H9 (cell line): ENCODE measurements at regions not wholly inside any gene's neighbourhood (a gene's known extent, or its start where the extent isn't known, plus 50 kb on each side); places are given as distances from the start of the nearest gene placed in this dataset.

Source experiments
- DNase-seq: peaks from one replicate; pipeline ENCODE4 v3.0.0-alpha.2; 2017
- H2AFZ ChIP-seq: one replicate; pipeline ENCODE4 v1.6.1; 2013; ENCODE audit warnings: mild to moderate bottlenecking, low read length, control low read depth, moderate library complexity
- H2AK5ac ChIP-seq: 2 replicates; pipeline ENCODE4 v1.6.1; 2013; ENCODE audit warnings: low read length, control low read depth, mixed read lengths; ENCODE audit not compliant: insufficient read length
- H2BK120ac ChIP-seq: one replicate; pipeline ENCODE4 v1.6.1; 2013; ENCODE audit warnings: low read depth, mild to moderate bottlenecking, low read length, control low read depth, inconsistent platforms; ENCODE audit not compliant: poor library complexity, severe bottlenecking
- H2BK12ac ChIP-seq: 2 replicates; pipeline ENCODE4 v1.6.1; 2013; ENCODE audit warnings: low read length, control low read depth, mixed read lengths, low read depth; ENCODE audit not compliant: insufficient read length
- H2BK15ac ChIP-seq: 2 replicates; pipeline ENCODE4 v1.6.1; 2013; ENCODE audit warnings: low read depth, low read length, control low read depth
- H2BK20ac ChIP-seq: one replicate; pipeline ENCODE4 v1.6.1; 2013; ENCODE audit warnings: low read depth, mild to moderate bottlenecking, low read length, control low read depth, inconsistent platforms; ENCODE audit not compliant: poor library complexity, severe bottlenecking
- H2BK5ac ChIP-seq: 2 replicates; pipeline ENCODE4 v1.6.1; 2013; ENCODE audit warnings: low read length, control low read depth, mixed read lengths; ENCODE audit not compliant: insufficient read length
- H3K14ac ChIP-seq: 2 replicates; pipeline ENCODE4 v1.6.1; 2013; ENCODE audit warnings: low read length, control low read depth; ENCODE audit not compliant: insufficient read depth
- H3K18ac ChIP-seq: 2 replicates; pipeline ENCODE4 v1.6.1; 2013; ENCODE audit warnings: low read depth, mild to moderate bottlenecking, mixed read lengths, low read length, control low read depth; ENCODE audit not compliant: insufficient read length
- H3K23ac ChIP-seq: 2 replicates; pipeline ENCODE4 v1.6.1; 2013; ENCODE audit warnings: low read length, control low read depth, mixed read lengths, low read depth; ENCODE audit not compliant: insufficient read length
- H3K23me2 ChIP-seq: 2 replicates; pipeline ENCODE4 v1.6.1; 2013; ENCODE audit warnings: low read depth, mild to moderate bottlenecking, mixed read lengths, low read length, control low read depth; ENCODE audit not compliant: insufficient read length, poor library complexity, severe bottlenecking
- H3K27ac ChIP-seq: 2 replicates; pipeline ENCODE4 v1.5.1; 2013; ENCODE audit warnings: low read length, control low read depth, mixed read lengths, low read depth; ENCODE audit not compliant: insufficient read length
- H3K27me3 ChIP-seq: 2 replicates; pipeline ENCODE4 v1.6.1; 2013; ENCODE audit warnings: low read length, control low read depth, inconsistent platforms; ENCODE audit not compliant: insufficient read depth
- H3K4ac ChIP-seq: 2 replicates; pipeline ENCODE4 v1.6.1; 2013; ENCODE audit warnings: low read depth, mild to moderate bottlenecking, control low read depth, inconsistent platforms, low read length, moderate library complexity
- H3K4me1 ChIP-seq: 2 replicates; pipeline ENCODE4 v1.6.1; 2013; ENCODE audit warnings: low read length, control low read depth, inconsistent platforms; ENCODE audit not compliant: insufficient read depth
- H3K4me2 ChIP-seq: 2 replicates; pipeline ENCODE4 v1.6.1; 2013; ENCODE audit warnings: low read length, control low read depth, mixed read lengths; ENCODE audit not compliant: insufficient read length, insufficient read depth
- H3K56ac ChIP-seq: 2 replicates; pipeline ENCODE4 v1.6.1; 2013; ENCODE audit warnings: low read depth, mild to moderate bottlenecking, mixed read lengths, low read length, control low read depth; ENCODE audit not compliant: insufficient read length
- H3K79me1 ChIP-seq: 2 replicates; pipeline ENCODE4 v1.6.1; 2013; ENCODE audit warnings: low read depth, mild to moderate bottlenecking, moderate library complexity, low read length, control low read depth, inconsistent platforms; ENCODE audit not compliant: insufficient read depth, poor library complexity, severe bottlenecking
- H3K79me2 ChIP-seq: 2 replicates; pipeline ENCODE4 v1.6.1; 2013; ENCODE audit warnings: low read length, control low read depth, inconsistent platforms; ENCODE audit not compliant: insufficient read depth
- H3K9ac ChIP-seq: 2 replicates; pipeline ENCODE4 v1.6.1; 2013; ENCODE audit warnings: low read length, control low read depth, mixed read lengths; ENCODE audit not compliant: insufficient read length; ENCODE audit errors: extremely low read depth
- H3K9me3 ChIP-seq: one replicate; pipeline ENCODE4 v1.6.1; 2013; ENCODE audit warnings: low read depth, low read length, inconsistent platforms; ENCODE audit not compliant: control insufficient read depth
- H3T11ph ChIP-seq: one replicate; pipeline ENCODE4 v1.6.1; 2013; ENCODE audit warnings: mild to moderate bottlenecking, low read length, control low read depth, inconsistent platforms
- H4K20me1 ChIP-seq: one replicate; pipeline ENCODE4 v1.6.1; 2013; ENCODE audit not compliant: control insufficient read depth, insufficient read length, insufficient read depth
- H4K5ac ChIP-seq: 2 replicates; pipeline ENCODE4 v1.6.1; 2013; ENCODE audit warnings: low read depth, mild to moderate bottlenecking, mixed read lengths, low read length, control low read depth; ENCODE audit not compliant: insufficient read length
- H4K8ac ChIP-seq: replicated peaks from 2 replicates; pipeline ENCODE4 v1.6.1; 2013; ENCODE audit warnings: low read length, control low read depth, mixed read lengths, low read depth; ENCODE audit not compliant: insufficient read length
- H4K91ac ChIP-seq: 2 replicates; pipeline ENCODE4 v1.6.1; 2013; ENCODE audit warnings: low read depth, mild to moderate bottlenecking, moderate library complexity, mixed read lengths, low read length, control low read depth; ENCODE audit not compliant: insufficient read length
- H3K27ac Mint-ChIP-seq, 3 experiments: 2 replicates in 2 of 3; 3 replicates in 1 of 3; pipeline ENCODE4 v1.8.0; 2020 to 2021; ENCODE audit warnings: mixed read lengths in 3 of 3, mild to moderate bottlenecking in 1 of 3, moderate library complexity in 1 of 3
- H3K27me3 Mint-ChIP-seq: 2 replicates; pipeline ENCODE4 v1.8.0; 2021; ENCODE audit warnings: low read depth, mild to moderate bottlenecking, moderate library complexity, mixed read lengths
- H3K36me3 Mint-ChIP-seq, 3 experiments: 2 replicates in 2 of 3; 3 replicates in 1 of 3; pipeline ENCODE4 v1.8.0; 2020 to 2021; ENCODE audit warnings: low read depth in 3 of 3, mixed read lengths in 3 of 3; ENCODE audit not compliant: insufficient read depth in 1 of 3
- H3K4me1 Mint-ChIP-seq, 2 experiments: 2 replicates each; pipeline ENCODE4 v1.8.0; 2020; ENCODE audit warnings: mixed read lengths in 2 of 2
- H3K4me3 Mint-ChIP-seq, 2 experiments: 2 replicates in 1 of 2; 3 replicates in 1 of 2; pipeline ENCODE4 v1.8.0; 2020 to 2021; ENCODE audit warnings: mild to moderate bottlenecking in 2 of 2, mixed read lengths in 2 of 2, moderate library complexity in 1 of 2
- H3K9me3 Mint-ChIP-seq, 2 experiments: 2 replicates in 1 of 2; 3 replicates in 1 of 2; pipeline ENCODE4 v1.8.0; 2020; ENCODE audit warnings: mild to moderate bottlenecking in 2 of 2, mixed read lengths in 2 of 2, moderate library complexity in 1 of 2
- WGBS: extraction: QIAGEN DNeasy Blood & Tissue Kit; methylation state at CpG from one replicate; pipeline ENCODE4 v1.1.7; 2013; ENCODE audit warnings: missing lambda C conversion rate, low lambda C conversion rate, mixed read lengths; ENCODE audit not compliant: insufficient read length; ENCODE audit errors: extremely low coverage; 5-methylcytosine and 5-hydroxymethylcytosine counted together
- TF ChIP-seq, protein P1 (sequence below): fragments of 200-600 bp; sonication (generic); conservative IDR thresholded peaks from 3 replicates; pipeline ENCODE4 v1.8.0; 2021; ENCODE audit warnings: antibody characterized with exemption, mild to moderate bottlenecking

DNA sequence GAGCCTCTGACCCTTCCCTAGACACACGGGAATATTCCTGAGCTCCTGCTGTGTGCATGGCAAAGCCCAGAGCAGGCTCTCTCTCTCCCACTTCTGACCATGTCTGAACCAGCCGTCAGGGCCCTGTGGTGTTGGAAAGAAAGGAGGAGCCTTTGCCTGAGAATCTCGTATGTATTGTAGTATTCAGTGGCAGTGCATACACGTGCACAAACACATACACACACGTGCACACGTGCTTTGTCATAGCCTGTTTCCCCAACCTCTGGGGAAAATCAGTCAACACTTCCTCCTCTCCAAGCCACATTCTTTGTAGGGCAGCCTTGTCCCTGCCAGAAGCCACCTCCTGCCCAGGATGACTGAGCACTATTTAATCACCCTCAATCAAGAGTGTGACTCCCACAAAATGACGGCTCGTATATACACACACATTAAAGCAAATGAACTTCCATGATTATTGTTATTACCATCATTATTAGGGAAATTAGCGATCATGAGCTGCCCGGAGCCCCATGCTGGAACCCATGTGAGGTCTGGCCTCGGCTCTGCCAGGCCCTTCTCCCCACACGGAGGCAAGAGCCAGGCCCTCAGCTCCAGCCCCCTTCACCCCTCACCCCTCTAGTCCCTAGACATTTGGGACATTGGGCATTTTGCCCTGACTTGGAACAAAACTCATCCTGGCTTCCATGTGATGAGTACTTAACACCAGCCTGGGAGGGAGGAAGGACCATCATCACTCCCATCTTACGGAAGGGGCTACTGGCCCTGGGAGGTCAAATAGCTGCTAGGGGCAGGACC, 331.9 kb downstream of the NPHP4 start:
- no peak overlapping the region for H2AFZ ChIP-seq
- no CpG with 5 or more reads among the region's 13 CpGs for WGBS
- no peaks in the 10 kb centered on the region for H3K79me1 ChIP-seq
- no peaks in the 10 kb centered on the region for H3K79me2 ChIP-seq
- no peak overlapping the region for H2BK120ac ChIP-seq
- H3K23me2 ChIP-seq: no peaks in the 10 kb centered on the region
- H2BK20ac ChIP-seq: no peak overlapping the region
- H3K14ac ChIP-seq: no peak overlapping the region
- Mint-ChIP-seq H3K9me3 (peaks cover 2 to 3% of the 10 kb centered on the region in 2 experiments; a peak in 3 of 5 replicates), H3K36me3 (no peaks in the 10 kb centered on the region), H3K4me3 (no peak overlapping the region), H3K27me3 (peaks cover 12% of the 10 kb centered on the region), H3K27ac (peak overlapping the region in 1 of 3 experiments; percentile 88; a peak in 2 of 7 replicates), H3K4me1 (peaks cover 3 to 5% of the 10 kb centered on the region in 2 experiments; a peak in 3 of 4 replicates)
- TF ChIP-seq, protein P1, sequence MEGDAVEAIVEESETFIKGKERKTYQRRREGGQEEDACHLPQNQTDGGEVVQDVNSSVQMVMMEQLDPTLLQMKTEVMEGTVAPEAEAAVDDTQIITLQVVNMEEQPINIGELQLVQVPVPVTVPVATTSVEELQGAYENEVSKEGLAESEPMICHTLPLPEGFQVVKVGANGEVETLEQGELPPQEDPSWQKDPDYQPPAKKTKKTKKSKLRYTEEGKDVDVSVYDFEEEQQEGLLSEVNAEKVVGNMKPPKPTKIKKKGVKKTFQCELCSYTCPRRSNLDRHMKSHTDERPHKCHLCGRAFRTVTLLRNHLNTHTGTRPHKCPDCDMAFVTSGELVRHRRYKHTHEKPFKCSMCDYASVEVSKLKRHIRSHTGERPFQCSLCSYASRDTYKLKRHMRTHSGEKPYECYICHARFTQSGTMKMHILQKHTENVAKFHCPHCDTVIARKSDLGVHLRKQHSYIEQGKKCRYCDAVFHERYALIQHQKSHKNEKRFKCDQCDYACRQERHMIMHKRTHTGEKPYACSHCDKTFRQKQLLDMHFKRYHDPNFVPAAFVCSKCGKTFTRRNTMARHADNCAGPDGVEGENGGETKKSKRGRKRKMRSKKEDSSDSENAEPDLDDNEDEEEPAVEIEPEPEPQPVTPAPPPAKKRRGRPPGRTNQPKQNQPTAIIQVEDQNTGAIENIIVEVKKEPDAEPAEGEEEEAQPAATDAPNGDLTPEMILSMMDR: no peak
- H2AK5ac ChIP-seq: no peak overlapping the region
- H3K23ac ChIP-seq: no peak overlapping the region
- no peak overlapping the region for H4K5ac ChIP-seq
- no peak overlapping the region for H3K56ac ChIP-seq
- H2BK15ac ChIP-seq: no peak overlapping the region
- no peaks in the 10 kb centered on the region for H3K4me1 ChIP-seq
- H4K20me1 ChIP-seq: no peaks in the 10 kb centered on the region
- H2BK5ac ChIP-seq: no peak overlapping the region
- no peak overlapping the region for H3K18ac ChIP-seq
- no peak overlapping the region for H3K27ac ChIP-seq
- DNase-seq: no peak
- no peak overlapping the region for H2BK12ac ChIP-seq
- no peak overlapping the region for H4K91ac ChIP-seq
- H3K27me3 ChIP-seq: no peaks in the 10 kb centered on the region
- no peak overlapping the region for H3K4me2 ChIP-seq
- no peak overlapping the region for H3K4ac ChIP-seq
- H3K9ac ChIP-seq: no peak overlapping the region
- no peaks in the 10 kb centered on the region for H3K9me3 ChIP-seq
- H3T11ph ChIP-seq: no peak overlapping the region
- no peak overlapping the region for H4K8ac ChIP-seq
